ENCODE measurements at regions not wholly inside any gene's neighbourhood (a gene's known extent, or its start where the extent isn't known, plus 50 kb on each side); places are given as distances from the start of the nearest gene placed in this dataset.

DNA sequence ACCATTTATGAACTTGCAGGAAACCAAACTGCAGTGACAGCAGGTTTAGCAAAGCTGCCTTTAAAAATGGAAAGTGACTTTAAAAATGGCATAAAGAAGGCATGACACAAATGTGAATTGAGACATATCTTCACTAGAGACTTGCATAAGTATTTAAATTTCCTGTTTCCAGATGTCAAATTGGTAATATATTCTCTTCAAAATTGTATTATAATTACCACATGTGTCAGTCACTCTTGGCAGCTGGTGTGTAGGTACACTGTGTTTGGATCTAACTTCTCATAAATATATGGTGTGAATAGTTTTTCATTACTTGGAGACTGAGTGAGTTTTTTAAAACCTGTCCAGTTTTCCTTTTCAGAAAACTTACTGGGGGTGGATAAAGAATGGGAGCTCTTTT lies 636.2 kb upstream of the SGO1 start:
- TF ChIP-seq GTF2F1 (IDR thresholded peaks at IDR 0.05; ENCODE audit: borderline replicate concordance, low read depth, low read length) (no peak), CHD2 (IDR thresholded peaks at IDR 0.05; ENCODE audit: low read length) (no peak)
